Daoy (cell line): ENCODE measurements at regions not wholly inside any gene's neighbourhood (a gene's known extent, or its start where the extent isn't known, plus 50 kb on each side); places are given as distances from the start of the nearest gene placed in this dataset.
A peak's percentile ranks its signal among the peaks of the same experiment; 100 is the strongest.

Experiments used
- DNase-seq: peaks from one replicate; pipeline ENCODE4 v3.0.0-alpha.2; 2015; ENCODE audit warnings: low read depth

- no peak for DNase-seq
Measured at GRCh38 chr16:55041540-55042234, 111.0 kb downstream of the IRX5 start.

GRCh38 chr16:55042556-55043432, 112.1 kb downstream of the IRX5 start:
- no peak for DNase-seq

DNA sequence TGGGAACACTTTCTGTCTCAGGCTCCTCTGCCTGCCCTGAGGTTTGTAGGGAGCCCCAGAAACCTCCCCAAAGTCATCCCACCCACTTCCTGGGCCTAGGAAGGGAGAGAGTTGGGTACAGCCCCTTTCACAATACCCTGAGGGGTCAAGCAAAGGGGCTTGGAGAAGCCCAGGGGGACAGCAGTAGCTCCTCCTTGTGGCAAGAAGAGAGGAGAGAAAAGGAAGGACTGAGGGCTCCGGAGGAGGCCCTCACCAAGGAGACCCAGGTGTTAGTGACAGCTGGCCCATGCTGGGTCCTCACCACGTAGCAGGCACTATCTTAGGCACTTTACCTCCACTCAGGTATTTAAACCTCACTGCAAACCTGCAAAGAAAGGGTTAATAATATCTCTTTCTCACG, 112.8 kb downstream of the IRX5 start:
- DNase-seq: no peak

DNA sequence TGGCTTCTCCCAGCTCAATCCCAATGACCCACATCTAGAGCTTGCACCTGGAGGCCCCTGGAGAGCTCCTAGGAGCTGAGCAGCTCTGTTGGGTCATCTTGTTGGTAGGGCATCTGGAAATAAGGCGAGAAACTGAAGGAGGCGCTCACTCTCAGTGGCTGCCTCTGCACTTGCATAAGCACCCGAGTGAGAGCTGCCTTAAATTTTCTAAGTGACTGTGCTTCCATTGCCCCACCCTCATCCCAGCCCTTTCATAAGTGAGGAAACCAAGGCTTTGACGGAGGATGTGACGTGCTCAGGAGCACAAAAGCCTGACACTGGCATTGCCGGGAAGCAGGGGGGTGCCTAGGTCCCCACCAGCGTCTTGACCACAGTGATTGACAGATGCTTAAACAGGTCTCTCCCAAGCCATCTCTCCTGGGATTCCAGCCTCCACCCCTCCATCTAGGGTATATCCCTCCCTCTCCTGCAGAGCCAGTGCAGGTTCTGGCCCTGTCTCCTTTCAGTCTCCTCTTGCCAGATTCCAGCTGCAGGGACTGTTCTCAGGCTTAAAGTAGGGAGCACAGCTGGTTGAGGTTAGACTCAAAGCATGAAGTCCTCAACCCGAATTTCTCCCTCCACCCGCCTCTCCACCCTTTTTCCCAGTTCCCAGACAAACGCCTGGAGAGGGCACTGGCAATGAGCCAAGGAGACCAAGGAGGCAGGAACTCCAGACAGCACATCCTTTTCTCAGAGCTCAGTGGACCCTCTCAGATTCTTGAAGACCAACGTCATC, 113.7 kb downstream of the IRX5 start:
- DNase-seq: no peak

DNA sequence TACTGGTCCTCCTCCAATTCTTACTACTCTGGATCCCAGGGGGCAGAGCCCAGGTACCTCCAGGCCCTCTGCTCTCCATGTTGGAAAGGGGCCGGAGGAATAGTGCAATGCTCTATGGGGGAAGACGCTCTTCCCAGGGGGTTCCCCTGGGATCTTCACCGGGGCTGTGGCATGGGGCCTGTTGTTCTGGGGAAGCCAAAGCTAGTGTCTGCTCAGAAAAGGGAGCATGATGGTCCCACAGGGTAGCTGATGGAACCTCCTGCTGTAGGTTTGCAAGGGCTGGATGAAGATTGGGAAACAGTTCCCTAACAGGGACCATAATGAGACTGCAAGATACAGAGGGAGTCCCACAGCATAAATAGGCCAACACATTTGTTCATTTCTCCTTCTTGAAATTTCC, 114.7 kb downstream of the IRX5 start:
- DNase-seq: no peak

DNA sequence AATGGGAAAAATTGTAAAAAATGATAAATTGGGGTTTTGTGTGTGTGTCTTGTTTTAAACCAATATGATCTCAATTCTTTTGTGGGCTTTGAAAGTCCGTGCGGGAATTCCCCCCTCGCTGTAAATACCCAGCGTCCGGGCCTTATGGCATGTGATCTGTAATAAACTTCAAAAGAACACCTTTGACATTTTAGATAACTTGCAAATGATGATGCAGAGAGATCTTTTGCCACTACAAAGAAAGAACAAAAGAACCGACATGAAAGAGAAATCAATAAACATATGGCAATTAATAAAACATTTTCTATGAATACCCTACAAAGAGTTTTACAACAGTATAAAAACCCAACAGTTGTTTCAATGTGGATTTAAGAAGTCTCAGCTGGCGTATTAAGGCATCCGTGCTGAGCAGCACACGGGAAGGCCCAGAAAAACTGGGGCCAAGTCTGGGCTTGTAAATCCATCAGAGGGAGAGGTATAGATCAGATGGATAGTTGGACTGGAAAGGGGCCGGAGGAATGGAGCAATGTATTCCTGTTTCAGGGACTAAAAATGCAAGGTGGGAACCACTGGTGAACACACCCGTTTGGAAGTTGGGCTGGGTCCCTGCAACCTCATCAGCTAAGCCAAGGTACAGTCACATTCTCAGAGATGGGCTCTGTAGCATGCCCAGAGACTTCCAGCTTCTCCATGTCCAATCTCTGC, 115.2 kb downstream of the IRX5 start:
- no peak for DNase-seq

GRCh38 chr16:55046513-55046912, 115.8 kb downstream of the IRX5 start:
- DNase-seq: no peak

DNA sequence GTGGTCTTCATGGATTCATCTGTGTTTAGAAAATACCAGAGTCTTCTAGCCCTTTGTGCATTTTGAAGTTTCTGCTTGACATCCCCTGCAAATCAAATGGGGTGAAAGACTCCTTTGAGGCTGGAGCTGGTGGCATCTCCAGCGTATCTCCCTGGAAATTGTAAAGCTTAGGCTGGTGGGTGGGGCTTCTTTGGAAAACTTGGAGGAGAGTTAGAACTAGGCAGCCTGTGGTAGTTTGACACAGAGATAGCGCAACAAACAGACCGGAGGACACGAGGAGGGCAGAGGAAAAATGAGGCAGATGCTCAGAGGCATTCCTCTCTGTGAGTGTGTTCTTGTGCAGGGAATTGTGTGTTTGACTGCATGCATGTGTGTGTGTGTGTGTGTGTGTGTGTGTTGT, 116.3 kb downstream of the IRX5 start:
- no peak for DNase-seq

DNA sequence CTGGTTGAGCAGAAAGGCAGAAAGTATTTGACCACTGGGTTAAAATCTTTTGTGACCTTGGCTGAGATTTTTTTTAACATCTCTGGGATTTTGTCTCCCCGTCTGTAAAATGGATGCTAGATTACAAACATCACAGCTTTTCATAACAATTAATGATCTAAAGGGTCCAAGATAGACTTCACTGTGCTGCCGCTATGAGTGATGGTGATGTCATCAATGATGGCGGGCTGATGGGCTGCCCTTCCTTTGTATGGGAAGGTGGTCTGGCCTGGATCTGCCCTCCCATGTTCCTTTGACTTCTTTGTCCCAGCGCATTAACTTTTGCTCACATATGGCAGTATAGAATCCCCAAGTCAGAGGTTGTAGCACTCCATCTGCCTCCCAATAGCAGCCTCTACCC, 116.7 kb downstream of the IRX5 start:
- no peak for DNase-seq

DNA sequence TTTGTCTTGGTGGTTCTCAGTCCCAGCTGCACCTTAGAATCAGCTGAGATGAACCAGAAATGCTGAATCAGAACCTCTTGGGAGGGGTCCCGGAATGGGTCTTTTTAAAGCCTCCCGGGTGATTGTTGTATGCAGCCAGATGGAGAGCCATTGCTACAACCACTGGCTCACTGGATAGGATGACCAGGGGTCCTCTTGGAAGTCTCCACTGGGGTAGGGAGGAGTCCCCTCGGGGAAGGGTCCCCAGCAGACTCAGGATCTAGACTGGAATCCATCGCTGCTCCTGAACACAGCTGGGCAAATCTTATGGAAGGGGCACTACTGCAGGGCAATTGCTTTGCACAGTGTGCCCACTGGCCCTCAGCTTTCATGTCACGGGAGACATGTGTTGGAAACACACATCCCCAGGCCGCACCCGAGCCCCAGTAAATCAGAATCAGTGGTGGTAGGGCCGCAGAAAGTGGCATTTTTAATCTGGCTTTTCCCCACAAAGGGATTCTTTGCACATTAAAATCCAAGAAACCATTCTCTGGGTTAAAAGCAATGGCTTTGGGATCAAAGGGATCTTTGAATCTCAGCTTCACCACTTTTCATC, 117.3 kb downstream of the IRX5 start:
- no peak for DNase-seq

- DNase-seq: no peak
Measured at GRCh38 chr16:55048745-55049144, 118.1 kb downstream of the IRX5 start.

DNA sequence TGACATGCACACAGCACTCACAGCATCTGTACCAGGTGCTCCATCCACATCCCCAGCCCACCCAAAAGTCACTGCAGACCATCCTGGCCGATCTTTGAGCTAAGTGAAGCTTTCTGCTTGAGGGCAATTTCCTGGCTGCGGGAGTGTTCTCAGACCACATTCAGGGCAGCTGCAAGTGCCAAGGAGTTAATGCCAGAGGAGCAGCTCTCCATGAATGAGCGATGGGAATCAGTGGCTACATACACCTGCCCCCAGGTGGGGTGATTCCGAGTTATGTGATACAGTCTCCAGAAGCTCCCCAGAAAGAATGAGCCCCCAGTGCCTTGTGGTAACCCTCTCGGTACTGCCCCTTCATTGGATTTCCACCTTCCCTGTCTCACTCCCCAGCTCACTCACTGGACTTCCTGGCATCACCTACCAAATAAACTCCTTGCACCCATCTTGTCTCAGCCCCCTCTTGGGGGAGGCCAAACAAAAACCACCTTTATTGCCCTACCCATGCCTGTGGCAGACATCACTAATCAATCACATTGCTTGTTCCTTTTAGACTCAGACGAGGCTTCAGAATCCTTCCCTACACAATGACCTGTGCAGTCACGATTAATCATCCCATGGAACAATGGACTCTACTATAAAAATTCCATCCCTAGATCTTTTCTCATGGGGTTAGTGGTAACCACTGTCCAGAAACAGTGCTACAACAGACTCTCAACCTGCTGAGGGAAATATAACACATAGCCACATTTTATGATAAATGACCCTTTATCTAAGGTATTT, 121.1 kb downstream of the IRX5 start:
- DNase-seq: no peak

DNA sequence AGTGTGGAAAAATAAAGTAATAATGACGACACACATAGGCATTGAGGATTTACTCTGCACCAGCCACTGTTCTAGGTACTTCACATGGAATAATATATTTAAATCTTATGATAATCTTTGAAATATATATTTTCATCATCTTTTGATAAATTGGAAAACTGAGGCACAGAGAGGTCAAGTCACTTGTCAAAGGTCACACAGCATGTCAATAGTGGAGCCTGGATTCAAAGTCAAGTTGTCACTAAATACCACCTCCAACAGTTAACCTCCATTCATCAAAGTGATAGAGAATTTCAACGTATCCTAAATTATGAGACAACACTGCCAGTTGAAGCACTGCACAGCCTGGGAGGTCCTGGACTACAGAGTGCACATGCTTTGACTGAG, 121.7 kb downstream of the IRX5 start:
- no peak for DNase-seq

GRCh38 chr16:55052741-55053415, 122.2 kb downstream of the IRX5 start:
- DNase-seq: peak; percentile 9

DNA sequence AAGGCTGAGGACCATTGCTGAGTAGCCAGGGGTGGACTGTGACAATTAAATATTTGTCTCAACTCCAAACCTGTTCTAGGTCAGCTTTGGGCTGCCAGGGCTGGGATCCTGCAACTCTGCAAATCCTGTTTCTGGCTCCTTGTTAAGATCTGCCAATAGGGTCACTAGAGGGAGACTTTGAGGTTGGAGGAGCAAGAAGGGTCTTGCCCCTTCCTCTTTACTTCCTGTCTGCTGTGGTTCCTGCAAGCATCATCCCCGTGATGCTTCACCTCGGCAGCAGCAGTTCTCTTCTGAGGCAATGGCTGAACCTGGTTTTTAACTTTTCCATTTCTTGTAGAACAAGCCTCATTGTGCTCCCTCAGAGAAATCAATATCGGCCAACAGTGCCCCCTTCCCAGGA, 124.6 kb downstream of the IRX5 start:
- no peak for DNase-seq

- DNase-seq: peak; percentile 26
Measured at GRCh38 chr16:55056585-55057401, 126.1 kb downstream of the IRX5 start.

DNA sequence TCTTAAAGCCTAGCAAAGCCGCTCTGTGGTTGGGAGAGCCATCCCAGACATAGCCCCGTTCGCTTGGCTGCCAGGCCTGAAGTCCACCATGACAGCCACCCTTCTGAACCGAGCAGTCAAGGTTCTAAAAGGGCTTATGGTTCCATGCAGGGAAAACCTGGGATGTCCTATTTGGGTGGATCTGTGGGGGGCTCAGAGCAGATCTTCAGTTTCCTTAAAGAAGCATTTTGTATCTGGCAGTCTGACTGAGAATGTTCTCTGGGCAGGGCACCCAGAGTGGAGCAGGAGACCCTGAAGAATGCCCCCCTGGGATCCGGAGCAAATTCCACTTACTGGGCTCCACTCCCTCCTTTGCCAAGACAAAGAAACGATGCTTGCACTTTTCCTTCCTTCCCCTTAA, 127.2 kb downstream of the IRX5 start:
- DNase-seq: no peak

GRCh38 chr16:55058576-55058975, 127.9 kb downstream of the IRX5 start:
- no peak for DNase-seq

DNA sequence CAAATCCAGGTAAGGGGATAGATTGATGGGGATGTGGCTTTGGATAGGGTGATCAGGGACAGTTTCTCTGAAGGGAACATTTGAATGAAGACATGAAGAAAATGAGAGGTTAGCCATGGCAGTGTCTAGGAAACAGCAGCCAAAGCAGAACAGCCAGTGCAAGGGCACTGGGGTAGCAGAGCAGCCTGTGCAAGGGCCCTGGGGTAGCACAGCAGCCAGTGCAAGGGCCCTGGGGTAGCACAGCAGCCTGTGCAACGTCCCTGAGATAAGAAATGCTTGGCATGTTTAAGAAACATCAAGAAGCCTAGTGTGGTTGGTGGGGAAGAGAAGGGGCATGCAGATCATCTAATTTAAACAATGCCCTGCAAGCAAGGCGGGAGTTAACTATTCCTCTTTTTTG, 128.5 kb downstream of the IRX5 start:
- no peak for DNase-seq
